ENCODE measurements at regions not wholly inside any gene's neighbourhood (a gene's known extent, or its start where the extent isn't known, plus 50 kb on each side); places are given as distances from the start of the nearest gene placed in this dataset.
"Not testable (repeated sequence)": the region's sequence is repeated elsewhere in the genome, so short reads cannot be mapped to it uniquely, and the experiment has no call there.

GRCh38 chr3:118801899-118802298 is 232.7 kb downstream of the IGSF11 start:
- TF ChIP-seq CTCF (IDR thresholded peaks at IDR 0.05; ENCODE audit: insufficient read depth, missing control alignments): no peak
- DNase-seq (ENCODE audit: insufficient read length, low spot score) (no peak), FAIRE-seq (no peak)

DNA sequence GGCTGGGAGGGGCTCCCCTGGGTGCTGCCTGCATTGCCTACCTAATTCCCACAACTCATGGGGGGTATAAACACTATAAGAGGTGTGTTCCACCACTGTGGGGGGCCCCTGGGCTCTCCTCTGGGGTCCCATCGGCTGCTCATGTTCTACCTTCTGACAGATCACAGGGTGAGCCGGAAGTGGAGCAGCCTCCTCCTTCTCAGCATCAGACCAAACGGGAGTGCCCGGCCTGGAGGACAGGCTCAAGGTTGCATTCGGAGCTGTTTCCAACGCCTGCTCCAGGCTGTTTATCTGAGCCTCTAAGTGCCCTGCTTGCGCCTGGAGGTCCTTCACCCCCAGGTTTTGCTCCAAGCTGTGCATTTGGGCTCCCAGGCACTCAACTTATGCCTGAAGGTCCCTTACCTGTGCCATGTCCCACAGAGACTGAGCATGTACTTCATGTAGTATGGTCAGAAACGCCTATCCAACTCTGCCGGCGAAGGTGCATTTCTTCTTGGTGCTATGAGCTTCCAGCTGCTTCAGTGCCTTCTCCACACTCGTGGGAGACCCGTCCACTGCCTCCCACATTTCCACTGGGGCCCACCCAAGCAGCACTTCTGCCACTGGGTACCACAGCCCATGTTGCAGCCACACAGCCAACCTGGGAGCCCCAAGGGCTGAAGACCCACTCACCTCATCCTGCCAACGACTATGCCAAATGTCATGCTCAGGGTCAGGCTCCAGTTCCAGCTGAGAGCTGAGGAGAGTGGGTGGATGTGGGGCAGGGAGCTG is 232.1 kb downstream of the IGSF11 start:
- no peak for FAIRE-seq
- no peak for TF ChIP-seq CTCF (IDR thresholded peaks at IDR 0.05; ENCODE audit: insufficient read depth, missing control alignments)
- DNase-seq (ENCODE audit: insufficient read length, low spot score): no peak

GRCh38 chr3:118803096-118803476 is 231.6 kb downstream of the IGSF11 start:
- no peak for DNase-seq (ENCODE audit: insufficient read length, low spot score)
- FAIRE-seq: no peak
- no peak for TF ChIP-seq CTCF (IDR thresholded peaks at IDR 0.05; ENCODE audit: insufficient read depth, missing control alignments)

GRCh38 chr3:118805007-118805406 is 229.6 kb downstream of the IGSF11 start:
- DNase-seq (ENCODE audit: insufficient read length, low spot score): no peak
- TF ChIP-seq CTCF (IDR thresholded peaks at IDR 0.05; ENCODE audit: insufficient read depth, missing control alignments): no peak
- FAIRE-seq: no peak

- TF ChIP-seq CTCF (IDR thresholded peaks at IDR 0.05; ENCODE audit: insufficient read depth, missing control alignments): no peak
- no peak for FAIRE-seq
- DNase-seq (ENCODE audit: insufficient read length, low spot score): no peak
Measured at GRCh38 chr3:118806423-118806822, 228.2 kb downstream of the IGSF11 start.

- FAIRE-seq; DNase-seq (ENCODE audit: insufficient read length, low spot score): not testable (repeated sequence)
Measured at GRCh38 chr3:118807349-118807748, 227.3 kb downstream of the IGSF11 start.

DNA sequence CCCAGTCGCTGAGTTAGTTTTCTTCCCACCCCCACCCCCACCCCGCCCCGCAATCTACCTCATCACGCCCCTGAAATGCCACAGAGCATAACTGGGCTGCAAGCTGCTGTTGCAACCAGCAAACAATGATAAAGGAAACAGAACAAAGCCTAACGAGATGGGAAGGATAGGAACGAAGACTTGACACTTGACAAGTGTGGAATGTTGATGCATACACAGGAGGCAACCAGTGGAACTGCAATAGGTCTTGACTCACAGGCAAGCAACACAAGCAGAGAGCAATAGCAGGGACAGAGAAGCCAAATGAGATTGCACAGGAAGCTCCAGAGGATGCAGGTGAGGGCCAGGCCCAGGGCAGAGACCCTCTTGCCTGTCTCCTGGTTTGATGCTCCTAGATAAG is 225.9 kb downstream of the IGSF11 start:
- DNase-seq (ENCODE audit: insufficient read length, low spot score): no peak
- FAIRE-seq: no peak
- no peak for TF ChIP-seq CTCF (IDR thresholded peaks at IDR 0.05; ENCODE audit: insufficient read depth, missing control alignments)
